ENCODE measurements at regions not wholly inside any gene's neighbourhood (a gene's known extent, or its start where the extent isn't known, plus 50 kb on each side); places are given as distances from the start of the nearest gene placed in this dataset.

DNA sequence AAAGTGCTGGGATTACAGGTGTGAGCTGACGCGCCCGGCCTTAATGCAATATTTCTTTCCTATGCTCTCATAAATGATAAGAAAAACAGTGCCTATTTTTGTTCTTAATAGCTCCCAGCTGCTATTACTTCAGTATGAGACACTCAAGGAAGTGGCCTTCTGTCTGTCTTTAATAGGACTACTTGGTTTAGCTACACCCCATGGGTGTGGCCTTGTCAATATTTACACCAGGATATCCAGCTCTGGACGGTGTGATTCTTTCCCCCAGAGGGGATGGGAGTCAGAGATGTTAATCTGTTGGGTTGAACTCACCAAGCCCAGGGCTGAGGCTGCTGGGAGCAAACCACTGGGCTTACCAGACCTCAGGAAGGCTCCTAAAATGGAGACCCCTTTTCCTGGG is 134.2 kb downstream of the CEP57L1 start:
- DNase-seq: no peak

DNA sequence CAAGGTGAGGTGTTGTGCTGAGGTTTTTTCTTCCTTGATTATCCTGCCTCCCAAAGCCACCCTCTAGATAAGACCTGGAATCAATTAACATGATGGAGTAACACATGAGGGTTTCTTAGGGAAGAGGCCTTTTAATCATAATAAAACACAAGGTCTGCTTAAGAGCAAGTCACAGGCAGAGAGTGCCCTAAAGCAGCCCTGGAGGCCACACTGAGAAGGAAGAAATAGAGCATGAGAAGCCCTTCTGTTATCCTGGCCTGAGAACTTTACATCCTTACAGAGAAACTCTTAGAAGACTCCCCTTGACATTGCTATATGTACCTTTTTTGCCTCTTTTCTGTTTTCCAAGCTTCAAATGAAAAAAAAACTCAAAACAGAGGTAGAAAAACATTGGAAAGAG is 132.3 kb downstream of the CEP57L1 start:
- no peak for DNase-seq

DNA sequence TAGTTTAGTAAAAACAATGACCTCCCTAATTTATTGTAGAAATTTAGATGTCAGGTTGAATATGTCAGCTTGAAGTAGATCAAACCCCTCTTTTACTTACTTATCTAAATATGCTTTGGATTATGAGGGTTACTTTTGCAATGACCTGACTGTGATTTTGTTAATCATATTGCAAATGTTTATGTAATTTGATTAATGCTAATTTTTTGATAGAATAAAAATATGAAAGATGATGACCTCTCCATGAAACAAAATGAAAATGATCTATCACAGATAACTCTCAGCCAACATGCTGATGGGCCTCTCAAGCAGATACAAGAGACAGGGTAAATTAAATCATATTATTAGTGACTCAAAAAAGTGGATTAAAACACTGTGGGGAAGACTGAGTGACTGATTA is 131.0 kb downstream of the CEP57L1 start:
- DNase-seq: no peak

DNA sequence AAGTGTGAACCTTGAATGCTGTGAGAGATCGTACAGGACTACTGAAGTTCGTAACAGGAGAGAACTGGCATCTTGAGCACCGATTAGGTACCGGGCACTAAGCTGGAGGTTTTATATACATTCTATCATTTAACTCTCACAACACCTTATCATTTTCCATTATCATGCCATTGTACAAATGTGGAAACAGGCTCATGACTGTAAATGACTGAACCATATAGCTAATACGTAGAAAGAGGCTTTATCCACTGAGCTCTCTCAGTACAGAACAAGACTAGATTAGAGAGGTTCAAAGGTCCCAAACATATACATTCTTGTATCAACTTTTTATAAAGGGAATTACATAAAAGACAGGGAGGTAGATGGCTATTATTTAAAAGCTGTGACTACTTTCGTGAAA is 130.6 kb downstream of the CEP57L1 start:
- DNase-seq: no peak

DNA sequence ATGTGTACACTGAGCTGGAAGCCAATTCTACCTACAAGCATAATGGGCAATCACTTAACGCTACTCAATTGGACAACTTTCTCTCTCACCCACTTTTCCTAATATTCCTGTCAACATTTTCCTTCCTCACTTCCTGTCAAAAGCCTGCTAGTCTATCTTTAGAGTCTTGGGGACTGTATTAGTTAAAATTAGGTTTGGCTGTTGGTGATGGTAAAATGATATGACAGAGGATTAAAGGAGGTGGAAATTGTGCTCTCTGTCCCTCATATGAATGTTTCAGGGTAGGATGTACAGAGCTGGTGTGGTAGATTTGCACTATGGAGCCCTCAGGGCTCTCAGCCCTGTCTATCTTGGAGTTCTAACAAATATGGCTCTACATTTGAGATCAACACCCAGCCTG is 129.7 kb downstream of the CEP57L1 start:
- DNase-seq: no peak

DNA sequence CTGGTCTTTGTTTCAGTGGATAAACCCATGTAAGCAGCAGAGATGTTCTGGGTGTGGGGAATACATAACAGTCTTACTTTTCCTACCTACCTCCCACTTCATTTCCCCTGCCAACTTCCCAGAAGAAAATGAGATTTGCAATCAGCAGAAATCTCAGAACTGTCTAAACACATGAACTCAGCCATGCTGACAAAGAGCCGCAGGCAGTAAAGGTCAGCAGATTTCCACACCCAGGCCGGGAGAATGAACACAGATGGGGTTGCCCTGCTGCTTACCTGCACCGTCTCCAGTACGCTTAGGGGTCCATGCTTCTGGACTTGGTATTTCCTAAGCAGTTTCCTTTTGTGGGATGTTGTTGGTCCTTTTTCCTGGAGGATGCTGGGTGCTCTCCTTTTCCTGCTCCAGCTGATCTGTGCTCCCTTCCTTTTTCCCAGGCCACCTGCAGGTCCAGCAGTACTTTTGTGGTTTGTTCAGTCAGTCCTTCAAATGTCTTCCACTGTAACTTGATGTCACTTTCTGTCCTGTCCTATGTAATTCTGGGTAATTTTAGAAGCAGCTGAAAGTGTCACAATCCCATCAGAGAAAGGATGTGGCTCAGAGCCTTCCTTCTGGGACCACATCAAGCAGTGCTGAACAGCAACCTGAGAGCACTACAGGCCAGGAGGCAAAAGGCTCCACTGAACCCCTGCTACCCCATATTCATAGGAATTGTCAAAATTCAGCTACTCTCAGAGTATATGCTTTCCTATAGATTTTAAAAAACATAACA is 129.0 kb downstream of the CEP57L1 start:
- no peak for DNase-seq

DNA sequence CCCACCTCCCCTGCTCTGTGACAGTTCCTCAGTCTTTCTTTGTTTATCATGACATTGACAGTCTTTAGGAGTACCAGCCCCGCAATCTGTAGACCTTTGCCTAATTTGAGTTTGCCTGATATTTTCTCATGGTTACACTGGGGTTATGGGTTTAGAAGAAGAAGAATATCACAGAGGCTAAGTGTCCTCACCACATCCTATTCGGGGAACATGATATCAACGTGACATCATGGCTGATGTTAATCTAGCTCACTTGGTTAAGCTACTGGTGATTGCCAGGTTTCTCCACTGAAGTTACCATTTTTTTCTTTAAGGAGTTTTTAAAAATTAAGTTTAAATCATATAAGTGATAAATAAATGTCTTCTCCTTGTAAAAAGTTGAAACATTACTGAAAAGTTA is 127.5 kb downstream of the CEP57L1 start:
- no peak for DNase-seq

DNA sequence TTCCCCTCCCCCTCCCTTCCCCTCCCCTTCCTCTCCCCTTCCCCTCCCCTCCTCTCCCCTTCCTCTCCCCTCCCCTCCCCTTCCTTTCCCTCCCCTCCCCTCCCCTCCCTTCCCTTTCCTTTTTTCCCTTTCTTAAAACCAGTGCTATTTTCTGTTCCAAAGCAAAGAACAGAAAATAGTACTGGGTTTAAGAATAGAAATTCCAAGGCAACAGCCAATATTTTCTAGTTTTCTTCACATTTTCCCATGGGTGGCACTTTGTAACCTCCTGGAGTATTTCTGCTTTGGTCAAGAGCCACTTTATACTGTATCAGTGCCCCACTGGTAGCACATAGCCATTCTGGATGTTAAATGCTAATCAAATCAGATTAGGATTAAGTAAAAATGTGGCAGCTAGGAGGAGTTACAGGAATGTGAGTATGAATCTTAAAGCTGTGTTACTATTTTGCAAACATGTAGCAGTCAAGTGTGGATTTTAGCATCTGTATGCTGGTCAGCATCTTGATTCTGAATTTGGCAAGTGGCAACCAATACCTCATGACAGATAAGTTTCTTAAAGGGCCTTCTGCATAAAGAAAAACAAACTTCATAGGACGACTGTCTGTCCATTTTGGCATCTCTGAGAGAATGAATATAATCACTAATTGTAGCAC is 126.4 kb downstream of the CEP57L1 start:
- no peak for DNase-seq
